PFSK-1 (cell line): ENCODE measurements at regions not wholly inside any gene's neighbourhood (a gene's known extent, or its start where the extent isn't known, plus 50 kb on each side); places are given as distances from the start of the nearest gene placed in this dataset.

Experiments used
- FOXP2 ChIP-seq: optimal IDR thresholded peaks from 2 replicates; pipeline ENCODE3; 2011; ENCODE audit warnings: borderline replicate concordance, control low read depth, inconsistent platforms; ENCODE audit not compliant: insufficient read depth; ENCODE audit errors: extremely low read length, extremely low read depth
- POLR2AphosphoS5 ChIP-seq: IDR thresholded peaks from 2 replicates; pipeline ENCODE4 v1.6.1; 2012; ENCODE audit warnings: low read depth, mild to moderate bottlenecking, control low read depth, low read length, moderate library complexity
- SIN3A ChIP-seq: IDR thresholded peaks from 2 replicates; pipeline ENCODE4 v1.6.1; 2012; ENCODE audit warnings: mild to moderate bottlenecking, low read length, moderate library complexity, borderline replicate concordance; ENCODE audit not compliant: insufficient read depth
- TAF1 ChIP-seq: IDR thresholded peaks from 2 replicates; pipeline ENCODE4 v1.6.1; 2012; ENCODE audit warnings: low read length, control low read depth, borderline replicate concordance; ENCODE audit not compliant: insufficient read depth
- TF ChIP-seq, protein P1 (sequence below), 2 experiments: IDR thresholded peaks; 2 replicates each; pipeline versions ENCODE4 v1.6.1 to v1.8.0; 2011 to 2012; ENCODE audit warnings: low read depth in 2 of 2, low read length in 2 of 2, control low read depth in 1 of 2, inconsistent platforms in 1 of 2, mild to moderate bottlenecking in 1 of 2, moderate library complexity in 1 of 2; ENCODE audit not compliant: insufficient read depth in 1 of 2

DNA sequence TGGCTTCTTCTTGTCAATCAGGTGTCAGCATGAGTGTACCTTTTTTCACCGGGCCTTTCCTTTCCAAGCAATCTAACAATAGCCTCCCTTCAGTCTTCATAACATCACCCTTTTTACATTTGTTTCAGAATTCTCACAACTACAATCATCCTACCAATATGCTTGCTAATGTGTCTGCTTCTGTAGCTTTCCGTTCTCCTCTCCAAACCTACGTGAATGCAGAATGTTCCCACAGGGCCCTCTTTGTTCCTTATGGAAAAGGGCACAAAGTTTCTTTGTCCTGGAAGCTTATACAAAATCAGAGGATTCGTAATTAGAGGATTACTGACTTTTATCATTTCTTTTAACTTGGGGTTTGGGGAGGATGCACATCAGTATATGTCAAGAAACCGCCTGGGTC is 461.8 kb downstream of the CENPC start:
- TF ChIP-seq, protein P1, sequence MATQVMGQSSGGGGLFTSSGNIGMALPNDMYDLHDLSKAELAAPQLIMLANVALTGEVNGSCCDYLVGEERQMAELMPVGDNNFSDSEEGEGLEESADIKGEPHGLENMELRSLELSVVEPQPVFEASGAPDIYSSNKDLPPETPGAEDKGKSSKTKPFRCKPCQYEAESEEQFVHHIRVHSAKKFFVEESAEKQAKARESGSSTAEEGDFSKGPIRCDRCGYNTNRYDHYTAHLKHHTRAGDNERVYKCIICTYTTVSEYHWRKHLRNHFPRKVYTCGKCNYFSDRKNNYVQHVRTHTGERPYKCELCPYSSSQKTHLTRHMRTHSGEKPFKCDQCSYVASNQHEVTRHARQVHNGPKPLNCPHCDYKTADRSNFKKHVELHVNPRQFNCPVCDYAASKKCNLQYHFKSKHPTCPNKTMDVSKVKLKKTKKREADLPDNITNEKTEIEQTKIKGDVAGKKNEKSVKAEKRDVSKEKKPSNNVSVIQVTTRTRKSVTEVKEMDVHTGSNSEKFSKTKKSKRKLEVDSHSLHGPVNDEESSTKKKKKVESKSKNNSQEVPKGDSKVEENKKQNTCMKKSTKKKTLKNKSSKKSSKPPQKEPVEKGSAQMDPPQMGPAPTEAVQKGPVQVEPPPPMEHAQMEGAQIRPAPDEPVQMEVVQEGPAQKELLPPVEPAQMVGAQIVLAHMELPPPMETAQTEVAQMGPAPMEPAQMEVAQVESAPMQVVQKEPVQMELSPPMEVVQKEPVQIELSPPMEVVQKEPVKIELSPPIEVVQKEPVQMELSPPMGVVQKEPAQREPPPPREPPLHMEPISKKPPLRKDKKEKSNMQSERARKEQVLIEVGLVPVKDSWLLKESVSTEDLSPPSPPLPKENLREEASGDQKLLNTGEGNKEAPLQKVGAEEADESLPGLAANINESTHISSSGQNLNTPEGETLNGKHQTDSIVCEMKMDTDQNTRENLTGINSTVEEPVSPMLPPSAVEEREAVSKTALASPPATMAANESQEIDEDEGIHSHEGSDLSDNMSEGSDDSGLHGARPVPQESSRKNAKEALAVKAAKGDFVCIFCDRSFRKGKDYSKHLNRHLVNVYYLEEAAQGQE (IDR thresholded peaks at IDR 0.05; ENCODE audit: insufficient read depth in 1 of 2, low read depth in 2 of 2, low read length in 2 of 2), result no peak
- no peak for TF ChIP-seq POLR2AphosphoS5
- no peak for TF ChIP-seq SIN3A
- no peak for TF ChIP-seq TAF1
- TF ChIP-seq FOXP2, result no peak

DNA sequence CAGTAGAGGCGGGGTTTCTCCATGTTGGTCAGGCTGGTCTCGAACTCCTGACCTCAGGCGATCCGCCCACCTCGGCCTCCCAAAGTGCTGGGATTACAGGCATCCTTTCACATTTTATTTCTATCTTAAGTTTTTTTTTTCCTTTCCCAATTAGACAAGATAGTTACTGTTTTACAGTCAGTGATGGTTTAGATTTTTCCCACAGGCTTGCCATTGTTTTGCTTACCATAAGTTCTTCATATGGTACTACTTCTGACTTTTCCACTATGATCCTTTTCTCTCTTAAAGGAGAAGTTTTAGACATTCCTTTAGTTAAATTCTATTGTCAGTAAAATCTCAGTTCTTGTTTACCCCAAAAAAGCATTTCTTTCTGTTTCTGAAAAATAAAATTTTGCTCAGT is 462.6 kb downstream of the CENPC start:
- TF ChIP-seq TAF1 (no peak), SIN3A (no peak), FOXP2 (no peak), POLR2AphosphoS5 (no peak)
- TF ChIP-seq, protein P1 (IDR thresholded peaks at IDR 0.05; ENCODE audit: insufficient read depth in 1 of 2, low read depth in 2 of 2, low read length in 2 of 2), result no peak

DNA sequence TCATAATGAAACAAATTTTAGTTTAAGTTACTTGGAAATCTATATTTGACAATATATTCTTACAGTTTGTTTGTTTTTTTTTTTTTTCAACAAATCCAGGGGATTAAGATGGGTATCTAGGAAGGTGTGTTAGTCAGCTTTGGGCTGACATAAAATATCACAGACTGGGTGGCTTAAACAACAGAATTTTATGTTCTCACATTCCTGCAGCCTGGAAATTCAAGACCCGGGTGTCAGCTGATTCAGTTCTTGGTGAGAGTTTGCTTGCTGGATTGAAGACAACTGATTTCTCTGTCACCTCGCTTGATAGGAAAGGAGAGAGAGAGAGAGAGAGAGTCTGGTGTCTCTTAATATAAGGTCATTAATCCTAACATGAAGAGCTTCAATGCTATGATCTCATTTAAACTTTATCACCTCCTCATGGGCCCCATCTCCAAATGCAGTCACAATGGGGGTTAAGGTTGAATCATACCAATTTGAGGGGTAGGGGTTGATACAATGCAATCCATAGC is 465.2 kb downstream of the CENPC start:
- TF ChIP-seq TAF1 (no peak), POLR2AphosphoS5 (no peak), SIN3A (no peak), FOXP2 (no peak)
- TF ChIP-seq, protein P1 (IDR thresholded peaks at IDR 0.05; ENCODE audit: insufficient read depth in 1 of 2, low read depth in 2 of 2, low read length in 2 of 2), result no peak

DNA sequence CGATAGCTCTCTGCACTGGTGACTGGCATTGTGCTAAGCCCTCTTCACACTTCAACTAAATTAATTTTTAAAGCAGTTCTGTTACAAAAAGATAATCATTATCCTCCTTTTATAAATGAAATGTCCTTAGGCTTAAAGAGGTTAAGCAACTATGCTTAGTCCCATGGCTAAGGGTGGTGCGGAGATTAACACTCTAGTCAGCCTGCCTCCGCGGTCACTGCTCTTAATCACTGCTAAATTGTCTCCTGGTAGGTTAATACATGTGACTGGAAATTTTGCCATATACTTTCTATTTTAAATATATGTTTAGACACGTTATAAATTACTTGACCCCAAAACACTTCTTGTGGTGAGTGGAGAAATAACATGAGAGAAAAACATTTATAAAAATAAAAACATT is 473.7 kb downstream of the CENPC start:
- TF ChIP-seq TAF1 (no peak), FOXP2 (no peak), SIN3A (no peak), POLR2AphosphoS5 (no peak)
- TF ChIP-seq, protein P1 (IDR thresholded peaks at IDR 0.05; ENCODE audit: insufficient read depth in 1 of 2, low read depth in 2 of 2, low read length in 2 of 2), result no peak

DNA sequence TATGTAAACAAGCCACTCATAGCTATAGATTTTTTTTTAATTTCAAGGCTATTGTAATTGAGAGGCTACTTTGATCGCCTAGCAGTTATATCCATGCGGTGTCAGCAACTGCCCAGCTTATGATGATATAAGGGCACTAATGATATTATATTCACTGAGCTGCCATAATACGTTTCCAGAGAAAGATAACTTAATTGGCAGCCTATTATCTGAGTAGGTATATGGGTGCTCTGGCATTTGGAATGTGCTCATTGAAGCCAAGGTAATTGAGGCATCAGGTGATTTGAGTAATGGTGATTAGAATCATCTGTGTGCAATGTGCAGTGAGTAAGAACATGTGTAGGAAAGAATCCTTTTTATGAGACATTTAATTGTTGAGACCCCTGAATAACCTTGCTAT is 490.0 kb downstream of the CENPC start:
- TF ChIP-seq FOXP2 (no peak), SIN3A (no peak), TAF1 (no peak), POLR2AphosphoS5 (no peak)
- TF ChIP-seq, protein P1 (IDR thresholded peaks at IDR 0.05; ENCODE audit: insufficient read depth in 1 of 2, low read depth in 2 of 2, low read length in 2 of 2), result no peak
